ENCODE measurements at regions not wholly inside any gene's neighbourhood (a gene's known extent, or its start where the extent isn't known, plus 50 kb on each side); places are given as distances from the start of the nearest gene placed in this dataset.

- TF ChIP-seq, protein P1, sequence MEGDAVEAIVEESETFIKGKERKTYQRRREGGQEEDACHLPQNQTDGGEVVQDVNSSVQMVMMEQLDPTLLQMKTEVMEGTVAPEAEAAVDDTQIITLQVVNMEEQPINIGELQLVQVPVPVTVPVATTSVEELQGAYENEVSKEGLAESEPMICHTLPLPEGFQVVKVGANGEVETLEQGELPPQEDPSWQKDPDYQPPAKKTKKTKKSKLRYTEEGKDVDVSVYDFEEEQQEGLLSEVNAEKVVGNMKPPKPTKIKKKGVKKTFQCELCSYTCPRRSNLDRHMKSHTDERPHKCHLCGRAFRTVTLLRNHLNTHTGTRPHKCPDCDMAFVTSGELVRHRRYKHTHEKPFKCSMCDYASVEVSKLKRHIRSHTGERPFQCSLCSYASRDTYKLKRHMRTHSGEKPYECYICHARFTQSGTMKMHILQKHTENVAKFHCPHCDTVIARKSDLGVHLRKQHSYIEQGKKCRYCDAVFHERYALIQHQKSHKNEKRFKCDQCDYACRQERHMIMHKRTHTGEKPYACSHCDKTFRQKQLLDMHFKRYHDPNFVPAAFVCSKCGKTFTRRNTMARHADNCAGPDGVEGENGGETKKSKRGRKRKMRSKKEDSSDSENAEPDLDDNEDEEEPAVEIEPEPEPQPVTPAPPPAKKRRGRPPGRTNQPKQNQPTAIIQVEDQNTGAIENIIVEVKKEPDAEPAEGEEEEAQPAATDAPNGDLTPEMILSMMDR (IDR thresholded peaks at IDR 0.05 in 8 of 11, conservative IDR thresholded peaks at IDR 0.05 in 3 of 11) = no peak
- no peak for TF ChIP-seq POLR2AphosphoS5 (IDR thresholded peaks at IDR 0.05)
Measured at GRCh38 chr5:117394506-117395157, 820.0 kb upstream of the SEMA6A start.

All from spleen (tissue), 7 donors.